ENCODE measurements at regions not wholly inside any gene's neighbourhood (a gene's known extent, or its start where the extent isn't known, plus 50 kb on each side); places are given as distances from the start of the nearest gene placed in this dataset.

DNA sequence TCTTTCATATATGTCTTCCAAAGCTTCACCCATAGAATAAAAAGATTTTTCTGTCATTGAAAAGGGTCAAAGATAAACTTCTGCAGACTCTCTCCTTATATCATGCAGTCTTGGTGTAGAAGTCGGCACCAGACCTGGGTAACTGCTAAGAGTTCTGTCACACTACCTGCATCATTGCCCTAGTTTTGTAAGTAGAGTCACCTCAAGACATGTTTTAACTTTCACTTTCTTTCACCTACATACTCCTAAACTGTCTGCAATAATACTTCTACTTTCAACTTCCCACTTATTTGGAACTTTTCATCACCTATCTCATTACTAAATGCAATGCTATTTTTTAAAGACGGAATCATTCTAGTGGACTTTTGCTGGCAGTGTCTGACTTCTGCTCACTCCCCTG is 475.6 kb upstream of the VRK2 start:
- TF ChIP-seq, protein P1, sequence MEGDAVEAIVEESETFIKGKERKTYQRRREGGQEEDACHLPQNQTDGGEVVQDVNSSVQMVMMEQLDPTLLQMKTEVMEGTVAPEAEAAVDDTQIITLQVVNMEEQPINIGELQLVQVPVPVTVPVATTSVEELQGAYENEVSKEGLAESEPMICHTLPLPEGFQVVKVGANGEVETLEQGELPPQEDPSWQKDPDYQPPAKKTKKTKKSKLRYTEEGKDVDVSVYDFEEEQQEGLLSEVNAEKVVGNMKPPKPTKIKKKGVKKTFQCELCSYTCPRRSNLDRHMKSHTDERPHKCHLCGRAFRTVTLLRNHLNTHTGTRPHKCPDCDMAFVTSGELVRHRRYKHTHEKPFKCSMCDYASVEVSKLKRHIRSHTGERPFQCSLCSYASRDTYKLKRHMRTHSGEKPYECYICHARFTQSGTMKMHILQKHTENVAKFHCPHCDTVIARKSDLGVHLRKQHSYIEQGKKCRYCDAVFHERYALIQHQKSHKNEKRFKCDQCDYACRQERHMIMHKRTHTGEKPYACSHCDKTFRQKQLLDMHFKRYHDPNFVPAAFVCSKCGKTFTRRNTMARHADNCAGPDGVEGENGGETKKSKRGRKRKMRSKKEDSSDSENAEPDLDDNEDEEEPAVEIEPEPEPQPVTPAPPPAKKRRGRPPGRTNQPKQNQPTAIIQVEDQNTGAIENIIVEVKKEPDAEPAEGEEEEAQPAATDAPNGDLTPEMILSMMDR (IDR thresholded peaks at IDR 0.05; ENCODE audit: low read depth, low read length) = no peak
- no peak overlapping the region for H3K4me3 ChIP-seq (ENCODE audit: low read depth, low read length)
- in situ Hi-C loops (cut with HindIII; ENCODE audit: low sequenced_read_pairs) = no loop called here
- DNase-seq (ENCODE audit: low read depth, low spot score) = no peak

DNA sequence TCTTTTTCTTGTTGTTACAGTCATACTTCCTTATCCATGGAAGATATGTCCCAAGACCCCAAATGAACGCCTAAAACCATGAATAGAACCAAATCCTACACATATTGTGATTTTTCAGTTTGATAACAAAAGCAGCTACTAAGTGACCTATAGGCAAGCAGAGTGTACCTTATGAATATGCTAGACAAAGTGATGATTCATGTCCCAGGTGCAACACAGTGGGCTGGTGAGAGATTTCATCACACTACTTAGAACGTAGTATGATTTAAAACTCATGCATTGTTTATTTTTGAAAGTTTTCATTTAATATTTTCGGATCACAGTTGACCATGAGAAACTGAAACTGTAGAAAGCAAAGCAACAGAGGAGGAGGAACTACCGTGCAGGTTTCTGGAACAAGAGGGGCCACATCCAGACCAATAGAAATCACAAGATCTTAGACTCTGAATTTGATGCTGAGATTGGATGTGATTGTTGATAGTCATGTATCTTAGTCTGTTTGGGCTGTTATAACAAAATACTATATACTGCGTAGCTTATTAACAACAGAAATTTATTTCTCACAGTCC is 470.8 kb upstream of the VRK2 start:
- no peak overlapping the region for H3K4me3 ChIP-seq (ENCODE audit: low read depth, low read length)
- no peak for DNase-seq (ENCODE audit: low read depth, low spot score)
- in situ Hi-C loops (cut with HindIII; ENCODE audit: low sequenced_read_pairs) = no loop called here
- TF ChIP-seq, protein P1 (IDR thresholded peaks at IDR 0.05; ENCODE audit: low read depth, low read length) = no peak

DNA sequence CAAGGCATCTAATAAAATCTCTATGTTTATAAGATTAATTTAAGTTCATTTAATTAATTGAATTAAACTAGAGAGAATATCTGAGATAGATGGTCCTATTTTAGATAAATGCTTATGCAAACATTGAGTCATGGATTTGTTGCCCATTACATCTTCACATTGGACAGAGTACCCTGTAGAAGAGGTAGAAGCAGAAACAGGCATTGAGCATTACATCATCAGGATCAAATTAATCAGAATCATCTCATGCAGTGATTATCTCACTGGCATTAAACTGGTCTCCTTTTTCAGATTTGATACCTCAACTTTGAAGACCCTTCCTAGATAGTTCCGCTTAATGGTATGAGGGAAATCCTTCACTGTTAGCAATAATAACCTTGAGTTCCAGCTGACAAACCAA is 469.6 kb upstream of the VRK2 start:
- H3K4me3 ChIP-seq (ENCODE audit: low read depth, low read length) = no peak overlapping the region
- in situ Hi-C loops (cut with HindIII; ENCODE audit: low sequenced_read_pairs) = no loop called here
- DNase-seq (ENCODE audit: low read depth, low spot score) = no peak
- TF ChIP-seq, protein P1 (IDR thresholded peaks at IDR 0.05; ENCODE audit: low read depth, low read length) = no peak

DNA sequence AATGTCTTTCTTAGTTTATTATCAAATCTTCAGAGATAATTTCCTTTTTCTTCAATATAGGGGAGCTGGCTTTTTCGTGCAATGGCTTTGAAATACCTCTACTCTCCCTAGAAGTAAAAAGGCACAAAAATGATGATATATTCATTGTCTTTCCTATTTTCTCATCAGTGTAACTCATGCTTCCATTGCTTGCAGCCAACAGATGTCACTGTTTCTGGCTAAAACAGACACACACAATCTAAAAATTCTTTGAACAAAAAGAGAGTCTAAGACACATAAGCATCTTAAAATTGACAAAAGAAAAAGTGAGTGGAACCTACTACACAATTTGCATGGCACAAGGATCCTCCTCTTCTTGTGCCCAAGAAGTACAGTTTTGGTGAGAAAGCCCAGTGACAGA is 448.7 kb upstream of the VRK2 start:
- no peak for DNase-seq (ENCODE audit: low read depth, low spot score)
- TF ChIP-seq, protein P1 (IDR thresholded peaks at IDR 0.05; ENCODE audit: low read depth, low read length) = no peak
- in situ Hi-C loops (cut with HindIII; ENCODE audit: low sequenced_read_pairs) = no loop called here
- H3K4me3 ChIP-seq (ENCODE audit: low read depth, low read length) = no peak overlapping the region

DNA sequence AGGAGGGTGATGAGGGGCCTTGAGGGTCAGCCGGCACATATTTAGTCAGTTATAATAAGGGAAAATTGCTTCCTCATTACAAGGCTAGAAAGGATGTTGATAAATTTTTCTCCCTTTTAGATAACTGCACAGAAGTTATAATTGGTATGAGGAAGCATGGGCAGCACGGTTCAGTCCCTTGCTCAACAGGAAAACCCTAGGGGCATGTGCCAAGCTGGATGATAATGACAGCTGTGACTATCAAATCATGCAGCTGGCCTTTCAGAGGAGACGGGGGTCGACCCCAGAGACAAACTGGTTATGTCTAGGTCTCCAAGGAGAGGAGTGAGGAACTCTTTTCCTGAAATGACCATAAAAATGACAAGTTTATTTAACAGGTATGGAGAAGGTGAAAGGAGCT is 448.1 kb upstream of the VRK2 start:
- TF ChIP-seq, protein P1 (IDR thresholded peaks at IDR 0.05; ENCODE audit: low read depth, low read length) = no peak
- no peak for DNase-seq (ENCODE audit: low read depth, low spot score)
- no peak overlapping the region for H3K4me3 ChIP-seq (ENCODE audit: low read depth, low read length)
- in situ Hi-C loops (cut with HindIII; ENCODE audit: low sequenced_read_pairs) = no loop called here

DNA sequence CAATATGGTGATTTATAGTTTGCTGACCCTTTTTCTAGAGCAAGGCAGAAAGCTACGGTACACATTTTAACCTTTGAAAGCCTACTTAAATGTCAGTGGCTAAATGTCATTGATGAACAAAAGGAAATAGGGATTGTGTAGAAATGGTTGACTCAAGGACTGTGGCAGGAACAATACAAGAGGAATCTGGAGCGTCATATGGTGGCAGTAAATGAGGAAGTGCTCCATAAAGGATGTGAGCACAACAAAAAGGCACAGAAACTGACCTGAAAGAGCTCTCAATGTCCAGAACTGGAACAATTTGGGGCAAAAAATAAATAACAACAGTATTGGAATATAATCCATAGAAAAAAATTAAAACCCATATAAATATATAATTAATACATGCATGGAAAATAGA is 443.9 kb upstream of the VRK2 start:
- DNase-seq (ENCODE audit: low read depth, low spot score) = no peak
- H3K4me3 ChIP-seq (ENCODE audit: low read depth, low read length) = no peak overlapping the region
- in situ Hi-C loops (cut with HindIII; ENCODE audit: low sequenced_read_pairs) = no loop called here
- TF ChIP-seq, protein P1 (IDR thresholded peaks at IDR 0.05; ENCODE audit: low read depth, low read length) = no peak

DNA sequence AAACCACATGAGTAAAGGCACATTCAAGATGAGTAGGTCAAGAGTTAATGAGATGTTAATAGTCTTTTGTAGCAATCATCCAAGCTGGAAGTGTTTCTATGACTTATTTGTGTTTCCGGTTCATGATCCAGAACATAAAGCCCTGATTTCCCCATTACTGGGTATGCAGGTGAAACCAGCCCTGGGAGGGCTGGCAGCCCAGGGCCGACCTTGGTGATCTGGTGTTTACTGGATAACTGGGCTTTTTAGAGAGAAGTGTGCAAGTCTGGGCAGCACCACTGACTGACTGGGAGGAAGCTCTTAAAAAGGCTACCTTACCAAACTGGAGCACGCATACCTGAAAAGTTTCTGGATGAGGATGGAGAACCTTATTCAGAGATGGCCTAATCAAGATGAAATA is 431.6 kb upstream of the VRK2 start:
- TF ChIP-seq, protein P1 (IDR thresholded peaks at IDR 0.05; ENCODE audit: low read depth, low read length) = no peak
- in situ Hi-C loops (cut with HindIII; ENCODE audit: low sequenced_read_pairs) = no loop called here

More for the DNA sequence above, 431.6 kb upstream of the VRK2 start:
- DNase-seq (ENCODE audit: low read depth, low spot score) = no peak
- H3K4me3 ChIP-seq (ENCODE audit: low read depth, low read length) = no peak overlapping the region

Measured in astrocyte of the spinal cord (primary cell).